ENCODE measurements at regions not wholly inside any gene's neighbourhood (a gene's known extent, or its start where the extent isn't known, plus 50 kb on each side); places are given as distances from the start of the nearest gene placed in this dataset.

DNA sequence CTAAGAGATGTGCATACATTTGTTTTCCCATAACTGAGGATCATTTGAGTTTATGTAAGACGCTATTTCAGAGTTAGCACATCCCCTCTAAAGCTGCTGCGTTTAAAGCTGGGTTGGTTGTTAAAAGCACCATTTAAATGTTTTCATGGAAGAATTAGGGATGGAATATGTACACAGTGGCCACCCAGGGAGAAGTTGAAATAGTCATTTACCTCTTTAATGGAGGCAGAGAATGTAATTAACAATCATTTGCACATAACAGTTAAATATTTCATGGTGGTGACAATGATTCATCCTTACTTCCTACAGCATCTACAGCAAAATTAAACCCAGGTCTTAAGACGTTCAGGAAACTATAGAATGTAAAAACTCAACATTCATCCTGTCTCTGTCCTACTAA is 100.3 kb downstream of the KIF4B start:
- no peak overlapping the region for H3K27ac ChIP-seq (ENCODE audit: low read depth, low read length)
- no peak for TF ChIP-seq EZH2phosphoT487 (conservative IDR thresholded peaks at IDR 0.05; ENCODE audit: low read length)
- TF ChIP-seq, protein P1, sequence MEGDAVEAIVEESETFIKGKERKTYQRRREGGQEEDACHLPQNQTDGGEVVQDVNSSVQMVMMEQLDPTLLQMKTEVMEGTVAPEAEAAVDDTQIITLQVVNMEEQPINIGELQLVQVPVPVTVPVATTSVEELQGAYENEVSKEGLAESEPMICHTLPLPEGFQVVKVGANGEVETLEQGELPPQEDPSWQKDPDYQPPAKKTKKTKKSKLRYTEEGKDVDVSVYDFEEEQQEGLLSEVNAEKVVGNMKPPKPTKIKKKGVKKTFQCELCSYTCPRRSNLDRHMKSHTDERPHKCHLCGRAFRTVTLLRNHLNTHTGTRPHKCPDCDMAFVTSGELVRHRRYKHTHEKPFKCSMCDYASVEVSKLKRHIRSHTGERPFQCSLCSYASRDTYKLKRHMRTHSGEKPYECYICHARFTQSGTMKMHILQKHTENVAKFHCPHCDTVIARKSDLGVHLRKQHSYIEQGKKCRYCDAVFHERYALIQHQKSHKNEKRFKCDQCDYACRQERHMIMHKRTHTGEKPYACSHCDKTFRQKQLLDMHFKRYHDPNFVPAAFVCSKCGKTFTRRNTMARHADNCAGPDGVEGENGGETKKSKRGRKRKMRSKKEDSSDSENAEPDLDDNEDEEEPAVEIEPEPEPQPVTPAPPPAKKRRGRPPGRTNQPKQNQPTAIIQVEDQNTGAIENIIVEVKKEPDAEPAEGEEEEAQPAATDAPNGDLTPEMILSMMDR (IDR thresholded peaks at IDR 0.05; ENCODE audit: insufficient read depth, low read length, poor library complexity, severe bottlenecking): no peak

DNA sequence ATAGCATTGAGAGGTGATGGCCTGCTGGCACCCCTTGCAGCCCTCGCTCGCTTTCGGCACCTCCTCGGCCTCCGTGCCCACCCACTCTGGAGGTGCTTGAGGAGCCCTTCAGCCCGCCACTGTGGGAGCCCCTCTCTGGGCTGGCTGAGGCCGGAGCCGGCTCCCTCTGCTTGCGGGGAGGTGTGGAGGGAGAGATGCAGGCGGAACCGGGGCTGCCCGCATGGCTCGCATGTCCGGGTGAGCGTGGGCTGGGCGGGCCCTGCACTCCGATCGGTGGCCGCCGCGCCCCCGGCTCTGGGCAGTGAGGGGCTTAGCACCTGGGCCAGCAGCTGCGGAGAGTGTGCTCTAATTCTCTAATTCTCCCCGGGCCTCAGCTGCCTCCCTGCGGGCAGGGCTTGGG is 101.1 kb downstream of the KIF4B start:
- H3K27me3 ChIP-seq (ENCODE audit: low read length): no peaks in the 10 kb centered on the region
- no peaks in the 10 kb centered on the region for H3K9me3 ChIP-seq (ENCODE audit: insufficient read depth, low read length)
- H3K79me2 ChIP-seq (ENCODE audit: insufficient read depth, low read length): no peaks in the 10 kb centered on the region
- H3K36me3 ChIP-seq (ENCODE audit: low read length): no peaks in the 10 kb centered on the region
- no peak overlapping the region for H3K4me2 ChIP-seq (ENCODE audit: low read depth, low read length, poor library complexity, severe bottlenecking)
- H4K20me1 ChIP-seq (ENCODE audit: low read depth, low read length): no peaks in the 10 kb centered on the region
- H3K4me3 ChIP-seq (ENCODE audit: insufficient read depth, low read length, poor library complexity, severe bottlenecking): no peak overlapping the region
- H3F3A ChIP-seq (ENCODE audit: insufficient read depth): no peaks in the 10 kb centered on the region
- H3K27ac ChIP-seq (ENCODE audit: low read depth, low read length): no peak overlapping the region
- no peak overlapping the region for H2AFZ ChIP-seq (ENCODE audit: low read depth, low read length, severe bottlenecking)
- no peaks in the 10 kb centered on the region for H3K9me2 ChIP-seq (replicated peaks; ENCODE audit: insufficient read depth, low read length)
- H3K9ac ChIP-seq (ENCODE audit: low read length): no peak overlapping the region
- TF ChIP-seq, protein P1 (IDR thresholded peaks at IDR 0.05; ENCODE audit: insufficient read depth, low read length, poor library complexity, severe bottlenecking): no peak
- no peak for TF ChIP-seq EZH2phosphoT487 (conservative IDR thresholded peaks at IDR 0.05; ENCODE audit: low read length)

More for the DNA sequence above, 100.3 kb downstream of the KIF4B start:
- Histone ChIP-seq H3K79me2 (ENCODE audit: insufficient read depth, low read length) (no peaks in the 10 kb centered on the region), H3K4me2 (ENCODE audit: low read depth, low read length, poor library complexity, severe bottlenecking) (no peak overlapping the region), H4K20me1 (ENCODE audit: low read depth, low read length) (no peaks in the 10 kb centered on the region), H3K4me3 (ENCODE audit: insufficient read depth, low read length, poor library complexity, severe bottlenecking) (no peak overlapping the region), H3K27me3 (ENCODE audit: low read length) (no peaks in the 10 kb centered on the region; the same call in 1 of the 2 replicates), H3K9ac (ENCODE audit: low read length) (no peak overlapping the region), H3K9me2 (replicated peaks; ENCODE audit: insufficient read depth, low read length) (no peaks in the 10 kb centered on the region), H3K9me3 (ENCODE audit: insufficient read depth, low read length) (no peaks in the 10 kb centered on the region), H3K36me3 (ENCODE audit: low read length) (no peaks in the 10 kb centered on the region), H3F3A (ENCODE audit: insufficient read depth) (no peaks in the 10 kb centered on the region), H2AFZ (ENCODE audit: low read depth, low read length, severe bottlenecking) (no peak overlapping the region)

DNA sequence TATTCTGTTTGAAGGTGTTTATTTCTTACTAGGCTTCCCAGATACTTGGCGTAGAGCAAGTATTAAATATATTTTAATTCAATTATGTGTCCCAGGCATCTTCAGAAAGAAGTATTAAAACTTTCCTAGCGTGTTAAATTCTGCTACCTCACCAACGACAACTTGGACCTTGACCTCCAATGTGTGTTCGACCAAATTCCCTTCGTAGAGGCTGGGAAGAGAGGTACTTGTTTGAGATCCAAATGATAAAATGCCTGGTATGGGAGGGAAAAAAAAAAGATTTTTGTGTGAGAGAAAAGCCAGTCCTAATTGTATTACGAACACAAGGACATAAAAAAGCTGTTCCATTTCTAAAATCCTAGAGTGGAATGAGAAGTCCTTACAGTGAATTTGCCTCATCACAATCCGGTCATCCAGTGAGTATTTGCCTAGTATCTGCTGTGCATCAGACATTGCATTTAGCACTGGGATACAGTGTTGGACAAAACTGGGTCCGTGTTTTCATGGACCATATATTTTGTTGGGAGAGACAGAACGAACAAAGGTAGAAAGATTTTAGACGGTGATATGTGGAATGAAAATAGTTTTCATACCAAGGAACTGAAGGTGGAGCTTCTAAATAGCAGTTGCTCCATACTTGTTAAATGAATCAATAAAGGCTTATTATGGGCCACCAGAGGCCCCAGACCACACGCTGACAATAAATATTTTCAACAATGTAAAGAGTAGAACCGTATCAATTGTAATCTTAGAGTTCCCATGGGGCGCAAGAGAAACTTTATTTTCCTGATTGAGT is 103.1 kb downstream of the KIF4B start:
- no peaks in the 10 kb centered on the region for H3K79me2 ChIP-seq (ENCODE audit: insufficient read depth, low read length)
- TF ChIP-seq EZH2phosphoT487 (conservative IDR thresholded peaks at IDR 0.05; ENCODE audit: low read length): no peak
- TF ChIP-seq, protein P1 (IDR thresholded peaks at IDR 0.05; ENCODE audit: insufficient read depth, low read length, poor library complexity, severe bottlenecking): no peak

More for the DNA sequence above, 103.1 kb downstream of the KIF4B start:
- H2AFZ ChIP-seq (ENCODE audit: low read depth, low read length, severe bottlenecking): no peak overlapping the region
- H3K9ac ChIP-seq (ENCODE audit: low read length): no peak overlapping the region
- no peaks in the 10 kb centered on the region for H3K9me2 ChIP-seq (replicated peaks; ENCODE audit: insufficient read depth, low read length)
- no peaks in the 10 kb centered on the region for H3K9me3 ChIP-seq (ENCODE audit: insufficient read depth, low read length)
- no peaks in the 10 kb centered on the region for H3K27me3 ChIP-seq (ENCODE audit: low read length)
- no peaks in the 10 kb centered on the region for H4K20me1 ChIP-seq (ENCODE audit: low read depth, low read length)
- H3K4me2 ChIP-seq (ENCODE audit: low read depth, low read length, poor library complexity, severe bottlenecking): no peak overlapping the region
- no peaks in the 10 kb centered on the region for H3F3A ChIP-seq (ENCODE audit: insufficient read depth)
- H3K36me3 ChIP-seq (ENCODE audit: low read length): no peaks in the 10 kb centered on the region
- H3K27ac ChIP-seq (ENCODE audit: low read depth, low read length): no peak overlapping the region
- H3K4me3 ChIP-seq (ENCODE audit: insufficient read depth, low read length, poor library complexity, severe bottlenecking): no peak overlapping the region
